Stimulated activated CD8-positive, alpha-beta memory T cell treated with anti-CD3 and anti-CD28 coated beads, Interleukin-15, amount 100 ng/mL, for 4 hours (primary cell): ENCODE measurements at regions not wholly inside any gene's neighbourhood (a gene's known extent, or its start where the extent isn't known, plus 50 kb on each side); places are given as distances from the start of the nearest gene placed in this dataset.

Experiments
- DNase-seq, 2 donors: peaks; one replicate each; pipeline ENCODE4 v3.0.0-alpha.2; 2020; ENCODE audit warnings: low read depth in 2 of 2

- DNase-seq, result no peak
Measured at GRCh38 chr13:59346999-59347723, 816.6 kb downstream of the DIAPH3 start.

- no peak for DNase-seq
Measured at GRCh38 chr13:59348617-59349016, 815.1 kb downstream of the DIAPH3 start.

DNA sequence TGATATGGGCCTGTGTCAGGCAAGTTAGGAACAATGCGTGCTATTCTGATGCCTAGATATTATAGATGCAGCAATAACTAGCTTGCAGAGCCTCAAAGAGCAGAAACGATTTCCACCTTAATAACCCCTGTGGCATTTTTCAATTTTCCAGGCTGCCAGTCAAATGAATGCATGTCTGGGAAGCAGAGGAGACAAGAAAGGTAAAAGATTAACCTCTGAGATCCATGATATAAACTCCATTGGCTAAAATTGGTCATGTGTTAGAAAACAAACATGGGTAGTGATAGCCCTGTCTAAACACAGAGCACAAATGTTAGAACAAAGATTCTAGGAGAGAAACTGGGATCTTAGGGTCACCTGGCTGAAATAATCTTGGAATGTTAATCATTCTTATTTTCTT, 811.1 kb downstream of the DIAPH3 start:
- no peak for DNase-seq

- DNase-seq, result no peak
Measured at GRCh38 chr13:59354665-59355369, 808.9 kb downstream of the DIAPH3 start.

- no peak for DNase-seq
Measured at GRCh38 chr13:59356607-59357006, 807.1 kb downstream of the DIAPH3 start.

DNA sequence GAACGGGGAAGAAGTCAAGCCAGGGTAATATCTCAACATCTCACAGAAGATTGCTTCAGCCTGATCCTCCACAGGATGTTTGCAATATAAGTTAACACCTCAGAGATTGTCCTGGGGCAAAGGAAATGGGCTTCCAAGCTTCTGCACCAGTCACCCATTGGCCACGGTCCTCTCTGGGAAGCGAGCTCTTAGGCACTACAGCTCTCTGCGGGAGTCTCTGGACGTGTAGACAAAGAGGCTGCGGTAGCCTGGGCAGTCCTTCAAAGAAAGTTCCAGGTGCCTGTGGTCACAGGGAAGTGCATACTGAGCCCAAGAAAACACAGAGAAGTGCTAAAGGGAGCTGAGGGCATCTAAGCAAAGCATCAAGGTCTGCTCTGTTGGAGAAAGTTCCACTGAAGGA, 805.7 kb downstream of the DIAPH3 start:
- no peak for DNase-seq

DNA sequence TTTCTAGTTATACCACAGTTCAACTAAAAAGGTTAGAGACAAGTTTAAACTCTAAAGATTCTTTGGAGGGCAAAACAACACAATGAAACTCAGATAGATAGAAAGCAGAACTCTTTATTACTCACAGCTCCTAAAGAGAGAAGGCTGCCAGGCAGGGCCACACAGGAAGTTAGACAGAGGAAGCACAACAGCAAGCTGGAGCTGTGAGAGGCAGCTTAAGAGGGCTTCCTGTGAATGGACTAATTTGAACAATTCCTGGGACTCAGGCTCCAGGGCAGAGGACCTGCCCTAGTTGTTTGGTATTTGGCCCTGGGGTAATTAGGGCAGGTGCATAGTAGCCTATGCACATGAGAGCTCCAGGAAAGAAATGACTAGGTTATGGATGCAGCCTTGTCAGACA, 803.6 kb downstream of the DIAPH3 start:
- DNase-seq, result no peak

DNA sequence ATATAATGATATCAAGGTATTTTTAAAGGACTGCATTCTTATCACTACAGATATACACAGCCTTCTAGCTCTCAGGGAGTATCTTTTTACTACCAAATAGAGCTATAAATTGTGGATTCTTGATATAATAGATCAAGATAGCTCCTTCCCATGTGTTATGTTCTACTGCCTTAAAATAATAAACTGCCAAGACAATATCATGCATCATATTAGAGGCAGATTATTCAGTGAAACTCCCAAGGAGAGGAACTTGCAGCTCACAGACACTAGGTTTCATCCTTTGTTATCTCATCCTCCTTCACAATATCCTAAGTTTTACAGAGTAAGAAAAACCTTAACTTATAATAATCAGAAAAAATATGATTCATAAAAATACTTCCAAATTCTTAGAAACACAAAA, 802.8 kb downstream of the DIAPH3 start:
- DNase-seq, result no peak

GRCh38 chr13:59363313-59363712, 800.4 kb downstream of the DIAPH3 start:
- no peak for DNase-seq

DNA sequence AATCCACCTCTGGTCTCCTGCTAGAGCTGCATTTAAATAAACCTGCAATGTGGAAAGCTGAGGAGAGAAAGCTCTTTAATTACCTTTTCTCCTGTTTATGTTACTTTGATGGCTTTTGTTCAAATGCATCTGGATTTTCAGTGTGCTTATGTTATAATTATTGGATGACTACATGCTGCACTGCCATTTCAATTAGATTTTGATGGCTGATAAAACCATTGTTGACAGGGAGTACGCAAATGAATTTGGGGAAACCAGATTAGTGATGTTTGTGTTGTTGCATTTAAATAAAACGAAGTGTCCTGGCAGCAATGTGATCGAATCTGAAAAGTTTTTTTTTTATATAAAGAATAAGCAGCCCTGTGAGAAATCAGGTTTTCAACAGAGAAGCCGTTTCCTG, 799.8 kb downstream of the DIAPH3 start:
- DNase-seq, result no peak

- DNase-seq, result no peak
Measured at GRCh38 chr13:59364641-59365085, 799.1 kb downstream of the DIAPH3 start.

GRCh38 chr13:59367467-59367866, 796.3 kb downstream of the DIAPH3 start:
- no peak for DNase-seq

DNA sequence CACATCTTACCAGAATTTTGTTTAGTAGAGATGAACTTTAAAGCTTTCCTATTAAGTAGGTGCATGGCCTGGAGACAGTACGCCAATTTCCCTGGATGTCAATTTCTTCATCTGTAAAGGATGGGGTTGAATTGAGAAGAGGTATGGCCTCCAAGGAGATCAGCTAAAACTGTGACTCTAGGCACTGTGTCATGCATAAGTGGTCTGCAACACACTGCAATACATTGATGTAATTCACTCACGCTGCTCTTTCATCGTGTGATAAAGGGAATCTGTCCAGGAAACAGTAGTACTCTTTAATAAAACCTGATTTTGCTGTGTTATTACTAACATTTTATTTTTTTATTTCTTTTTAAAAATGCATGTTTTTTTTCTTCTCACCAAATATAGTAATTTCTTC, 795.8 kb downstream of the DIAPH3 start:
- no peak for DNase-seq

GRCh38 chr13:59368693-59369092, 795.0 kb downstream of the DIAPH3 start:
- DNase-seq, result no peak

- DNase-seq, result no peak
Measured at GRCh38 chr13:59371229-59371628, 792.5 kb downstream of the DIAPH3 start.

DNA sequence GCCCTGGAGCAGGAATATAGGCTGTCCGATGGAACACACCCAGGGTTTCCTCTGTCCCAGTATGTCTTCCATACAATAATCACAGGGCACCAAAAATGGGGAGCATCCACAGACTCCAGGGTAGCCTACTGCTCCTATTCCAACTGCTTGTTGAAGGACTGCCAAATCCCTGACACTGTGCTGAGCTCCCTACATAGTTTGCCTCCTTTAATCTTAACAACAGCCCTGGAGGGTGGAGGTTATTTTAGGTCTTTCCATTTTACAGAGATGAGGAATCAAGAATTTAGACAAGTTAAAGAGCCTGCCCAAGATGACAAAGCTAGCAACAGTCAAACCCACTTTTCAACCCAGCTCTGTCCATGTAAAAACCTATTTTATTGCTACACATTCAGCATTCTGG, 790.4 kb downstream of the DIAPH3 start:
- DNase-seq, result no peak

- DNase-seq, result no peak
Measured at GRCh38 chr13:59374691-59375090, 789.0 kb downstream of the DIAPH3 start.

DNA sequence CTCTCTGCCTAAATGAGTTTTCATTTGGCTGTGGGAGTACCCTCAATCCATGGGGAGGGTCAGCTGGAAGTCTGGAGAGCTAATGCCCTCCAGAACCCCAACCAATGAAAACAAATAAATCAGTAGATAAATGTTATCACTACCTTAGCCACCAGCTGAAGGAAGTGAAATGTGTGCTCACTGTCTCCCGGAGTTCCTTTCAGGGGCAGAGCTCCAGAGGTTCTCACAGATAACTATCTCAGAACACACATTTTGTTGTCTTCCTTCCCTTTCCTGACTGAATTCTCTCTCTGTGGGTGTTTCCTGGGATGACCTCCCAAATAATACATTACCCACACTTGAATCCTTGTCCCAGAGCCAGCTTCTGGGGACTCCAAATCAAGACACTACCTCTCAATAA, 779.6 kb downstream of the DIAPH3 start:
- DNase-seq, result no peak

GRCh38 chr13:59391696-59392095, 772.0 kb downstream of the DIAPH3 start:
- no peak for DNase-seq

DNA sequence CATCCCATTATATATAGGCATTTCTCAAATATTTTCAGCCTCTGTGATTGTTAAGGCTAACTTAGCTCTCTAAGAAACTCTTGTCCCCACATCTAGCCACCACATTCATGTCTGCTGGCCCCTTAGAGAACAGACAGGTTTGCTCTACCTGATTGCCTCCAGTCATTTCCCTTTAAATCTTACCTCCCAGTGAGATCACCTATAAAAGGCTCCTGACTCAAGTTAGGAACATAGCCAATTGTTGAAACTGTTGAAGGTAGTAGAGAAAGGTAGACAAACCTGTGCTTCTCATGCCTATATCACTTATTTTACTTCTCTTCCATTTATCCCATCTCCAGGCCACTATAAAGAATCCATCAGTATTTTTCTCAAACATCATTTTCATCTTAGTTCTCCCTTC, 771.4 kb downstream of the DIAPH3 start:
- DNase-seq, result no peak

DNA sequence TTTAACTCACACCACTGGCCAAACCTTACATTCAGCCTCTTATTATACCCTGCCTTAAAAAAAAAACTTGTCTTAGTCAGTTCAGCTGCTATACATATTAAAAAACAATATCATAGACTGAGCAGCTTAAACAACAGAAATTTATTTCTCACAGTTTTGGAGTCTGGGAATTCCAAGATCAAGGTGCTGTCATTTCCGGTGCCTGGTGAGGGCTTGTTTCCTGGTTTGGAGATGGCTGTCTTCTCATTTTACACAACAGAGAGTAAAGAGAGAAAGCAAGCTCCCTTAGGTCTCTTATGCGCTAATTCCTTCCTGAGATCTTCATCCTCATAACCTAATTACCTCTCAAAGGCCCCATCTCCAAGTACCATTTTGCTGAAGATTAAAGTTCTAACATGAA, 769.2 kb downstream of the DIAPH3 start:
- no peak for DNase-seq

DNA sequence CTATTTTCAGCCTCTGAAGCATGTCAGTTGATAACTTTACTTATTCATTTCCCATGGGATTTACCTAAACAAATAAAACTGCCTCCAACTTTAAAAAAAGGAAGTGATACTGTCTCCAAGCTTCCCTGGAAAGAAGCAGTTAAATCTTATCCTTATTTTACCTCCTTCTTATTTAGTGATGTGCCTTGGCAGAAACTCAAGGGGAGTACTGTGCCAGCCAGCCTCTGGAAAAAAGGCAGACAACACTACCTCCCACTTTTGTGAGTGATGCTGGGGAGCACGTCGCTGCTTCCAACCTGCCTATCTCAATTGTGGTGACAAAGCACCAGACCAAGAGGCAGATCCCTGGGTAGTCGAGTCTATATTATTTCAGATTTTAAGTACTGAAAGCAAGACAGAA, 765.6 kb downstream of the DIAPH3 start:
- no peak for DNase-seq

DNA sequence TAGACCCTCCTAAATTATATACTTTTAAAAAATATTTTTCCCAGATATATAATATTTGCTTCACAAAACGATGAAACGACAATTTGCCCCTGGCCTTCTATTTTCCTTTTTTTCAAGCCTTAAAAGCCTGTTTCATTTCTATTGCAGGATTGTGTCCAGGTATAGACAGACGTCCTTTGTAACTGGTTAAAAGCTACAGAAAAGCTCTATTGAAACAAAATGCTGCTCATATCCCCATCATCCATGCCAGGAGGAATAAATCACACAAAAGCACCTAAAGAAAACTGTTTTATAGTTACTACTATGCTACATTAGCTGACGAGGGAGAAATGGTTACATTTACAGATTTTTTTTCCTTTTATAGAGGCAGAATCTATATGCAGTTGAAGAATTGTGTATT, 765.1 kb downstream of the DIAPH3 start:
- no peak for DNase-seq

DNA sequence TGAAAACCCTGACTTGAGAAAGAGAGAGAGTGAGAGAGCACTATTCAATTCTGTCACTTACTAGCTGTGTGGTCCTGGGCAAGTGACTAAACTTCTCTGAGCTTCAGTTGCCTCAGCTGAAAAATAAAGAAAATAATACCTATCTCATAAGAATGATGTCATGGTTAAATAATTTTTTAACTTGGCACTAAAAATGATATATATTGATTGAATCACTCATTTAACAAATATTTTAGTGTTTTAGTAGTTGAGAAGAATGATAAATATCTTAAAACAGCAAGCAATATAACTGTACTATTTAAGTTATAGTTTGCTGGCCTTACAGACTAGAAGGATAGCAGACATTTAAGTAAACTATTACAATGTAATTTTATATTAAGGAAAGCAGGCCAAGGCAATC, 764.2 kb downstream of the DIAPH3 start:
- no peak for DNase-seq
